GM12891 (cell line): ENCODE measurements at regions not wholly inside any gene's neighbourhood (a gene's known extent, or its start where the extent isn't known, plus 50 kb on each side); places are given as distances from the start of the nearest gene placed in this dataset.

Source experiments
- DNase-seq: peaks from one replicate; pipeline ENCODE4 v3.0.0; 2011; ENCODE audit warnings: low spot score; ENCODE audit not compliant: insufficient read length
- FAIRE-seq: peaks from 2 replicates; lab custom pipeline; 2011; peaks lifted over from hg19 to GRCh38; lab: Jason Lieb, UNC
- PAX5 ChIP-seq: IDR thresholded peaks from 2 replicates; pipeline ENCODE4 v1.6.1; 2011; ENCODE audit warnings: low read length, moderate library complexity, mild to moderate bottlenecking; ENCODE audit not compliant: insufficient read depth, severe bottlenecking
- POLR2A ChIP-seq: IDR thresholded peaks from 2 replicates; pipeline ENCODE4 v1.6.1; 2011; ENCODE audit warnings: low read depth, low read length, control low read depth
- POLR2AphosphoS5 ChIP-seq: IDR thresholded peaks from 2 replicates; pipeline ENCODE4 v1.6.1; 2011; ENCODE audit warnings: low read depth, low read length, control low read depth
- POU2F2 ChIP-seq: IDR thresholded peaks from 2 replicates; pipeline ENCODE4 v1.6.1; 2011; ENCODE audit warnings: low read depth, mild to moderate bottlenecking, control low read depth, low read length, moderate library complexity
- SPI1 ChIP-seq: IDR thresholded peaks from 2 replicates; pipeline ENCODE4 v1.6.1; 2011; ENCODE audit warnings: low read depth, low read length, control low read depth
- TAF1 ChIP-seq: IDR thresholded peaks from 2 replicates; pipeline ENCODE4 v1.6.1; 2011; ENCODE audit warnings: low read depth, low read length, control low read depth

GRCh38 chr5:106854922-106855321 lies 815.8 kb downstream of the EFNA5 start:
- DNase-seq (no peak), FAIRE-seq (no peak)
- TF ChIP-seq SPI1, result no peak
- no peak for TF ChIP-seq POLR2A
- TF ChIP-seq POLR2AphosphoS5, result no peak
- no peak for TF ChIP-seq POU2F2
- no peak for TF ChIP-seq PAX5
- no peak for TF ChIP-seq TAF1

GRCh38 chr5:106854105-106854687 lies 816.5 kb downstream of the EFNA5 start:
- TF ChIP-seq POU2F2, result no peak
- TF ChIP-seq POLR2AphosphoS5, result no peak
- no peak for TF ChIP-seq SPI1
- TF ChIP-seq PAX5, result no peak
- FAIRE-seq (no peak), DNase-seq (no peak)

GRCh38 chr5:106853266-106853665 lies 817.5 kb downstream of the EFNA5 start:
- FAIRE-seq, result no peak
- no peak for DNase-seq

GRCh38 chr5:106849266-106849665 lies 821.5 kb downstream of the EFNA5 start:
- FAIRE-seq (no peak), DNase-seq (no peak)
- no peak for TF ChIP-seq TAF1
- TF ChIP-seq POLR2AphosphoS5, result no peak
- TF ChIP-seq POU2F2, result no peak
- TF ChIP-seq POLR2A, result no peak
- no peak for TF ChIP-seq PAX5
- no peak for TF ChIP-seq SPI1

More at GRCh38 chr5:106853266-106853665, 817.5 kb downstream of the EFNA5 start:
- no peak for TF ChIP-seq SPI1
- TF ChIP-seq POLR2A, result no peak
- TF ChIP-seq POU2F2, result no peak
- no peak for TF ChIP-seq POLR2AphosphoS5
- TF ChIP-seq PAX5, result no peak
- TF ChIP-seq TAF1, result no peak

- DNase-seq, result no peak
- no peak for FAIRE-seq
- TF ChIP-seq TAF1, result no peak
- no peak for TF ChIP-seq POLR2A
- TF ChIP-seq POU2F2, result no peak
- TF ChIP-seq SPI1, result no peak
- no peak for TF ChIP-seq PAX5
- no peak for TF ChIP-seq POLR2AphosphoS5
These were observed 826.8 kb downstream of the EFNA5 start for GRCh38 chr5:106843812-106844416.

- DNase-seq (no peak), FAIRE-seq (no peak)
- no peak for TF ChIP-seq POLR2AphosphoS5
- TF ChIP-seq SPI1, result no peak
- TF ChIP-seq POLR2A, result no peak
- no peak for TF ChIP-seq TAF1
- TF ChIP-seq POU2F2, result no peak
- TF ChIP-seq PAX5, result no peak
These were observed 837.2 kb downstream of the EFNA5 start for GRCh38 chr5:106833517-106833916.

- DNase-seq (no peak), FAIRE-seq (no peak)
- TF ChIP-seq SPI1 (no peak), POLR2AphosphoS5 (no peak), TAF1 (no peak), PAX5 (no peak), POLR2A (no peak), POU2F2 (no peak)
These were observed 843.7 kb downstream of the EFNA5 start for GRCh38 chr5:106827061-106827460.

GRCh38 chr5:106825374-106825773 lies 845.4 kb downstream of the EFNA5 start:
- FAIRE-seq (no peak), DNase-seq (no peak)
- no peak for TF ChIP-seq SPI1
- no peak for TF ChIP-seq POU2F2
- no peak for TF ChIP-seq POLR2AphosphoS5
- no peak for TF ChIP-seq PAX5
- no peak for TF ChIP-seq TAF1
- no peak for TF ChIP-seq POLR2A

- TF ChIP-seq POU2F2, result no peak
- TF ChIP-seq SPI1, result no peak
- no peak for TF ChIP-seq TAF1
- no peak for TF ChIP-seq PAX5
- TF ChIP-seq POLR2A, result no peak
- TF ChIP-seq POLR2AphosphoS5, result no peak
- FAIRE-seq (no peak), DNase-seq (no peak)
These were observed 847.9 kb downstream of the EFNA5 start for GRCh38 chr5:106822851-106823250.

GRCh38 chr5:106818552-106818951 lies 852.2 kb downstream of the EFNA5 start:
- FAIRE-seq (no peak), DNase-seq (no peak)
- TF ChIP-seq POLR2AphosphoS5 (no peak), SPI1 (peak; percentile 52; the same call in 1 of the 2 replicates)
